B cell (primary cell): ENCODE measurements at regions not wholly inside any gene's neighbourhood (a gene's known extent, or its start where the extent isn't known, plus 50 kb on each side); places are given as distances from the start of the nearest gene placed in this dataset.

Source experiments
- ATAC-seq: fragments of 200-7000 bp; cut with Tn5 transposase; one replicate; pipeline ENCODE4 v1.10.0; 2021; ENCODE audit warnings: low read depth, mild to moderate bottlenecking, moderate number of reproducible peaks, moderate library complexity
- CTCF ChIA-PET: fragments of 350-600 bp; sonication (Branson Sonifier 250); formaldehyde crosslinking; loops from one replicate; lab custom pipeline; 2021; ENCODE audit warnings: antibody characterized with exemption, inconsistent platforms; lab: Charles Lee
- POLR2A ChIA-PET: fragments of 350-600 bp; sonication (Branson Sonifier 250); formaldehyde crosslinking; loops from one replicate; lab custom pipeline; 2021; ENCODE audit warnings: antibody characterized with exemption; lab: Charles Lee
- DNase-seq: peaks from one replicate; pipeline ENCODE4 v3.0.0; 2013
- H2AFZ ChIP-seq: 2 replicates; pipeline ENCODE4 v1.6.1; 2012; ENCODE audit warnings: mild to moderate bottlenecking, low read depth, low read length; ENCODE audit not compliant: insufficient read depth, poor library complexity, severe bottlenecking
- H3K27ac ChIP-seq, 2 donors: 1 replicate in 1 of 2; 2 replicates in 1 of 2; pipeline ENCODE4 v1.5.1; 2012 to 2013; ENCODE audit warnings: low read length in 2 of 2, mild to moderate bottlenecking in 2 of 2, moderate library complexity in 1 of 2
- H3K27me3 ChIP-seq, 4 experiments: fragments of 200-600 bp in 1 of 4; sonication (generic) in 1 of 4; replicated peaks in 1 of 4; 1 replicate in 2 of 4; 2 replicates in 2 of 4; pipeline versions ENCODE4 v1.6.1 to v1.7.0; 2013 to 2016; ENCODE audit warnings: low read length in 3 of 4, mild to moderate bottlenecking in 2 of 4, mixed read lengths in 1 of 4, moderate library complexity in 1 of 4; ENCODE audit not compliant: insufficient read depth in 4 of 4, control insufficient read depth in 3 of 4; ENCODE audit errors: control extremely low read depth in 1 of 4
- H3K36me3 ChIP-seq, 2 experiments: replicated peaks in 1 of 2; 1 replicate in 1 of 2; 2 replicates in 1 of 2; pipeline versions ENCODE4 v1.6.1 to v1.7.1; 2013; ENCODE audit warnings: low read length in 1 of 2; ENCODE audit not compliant: insufficient read depth in 2 of 2, control insufficient read depth in 1 of 2; ENCODE audit errors: control extremely low read depth in 1 of 2, extremely low read depth in 1 of 2
- H3K4me1 ChIP-seq, 2 donors: fragments of 200-600 bp in 1 of 2; sonication (generic) in 1 of 2; 1 replicate in 1 of 2; 2 replicates in 1 of 2; pipeline versions ENCODE4 v1.5.1 to v1.6.1; 2013 to 2017; ENCODE audit warnings: low read length in 2 of 2; ENCODE audit not compliant: control insufficient read depth in 2 of 2, insufficient read depth in 2 of 2
- H3K4me2 ChIP-seq: replicated peaks from 2 replicates; pipeline ENCODE3; 2012; ENCODE audit warnings: mild to moderate bottlenecking, low read depth, low read length; ENCODE audit not compliant: poor library complexity, severe bottlenecking
- H3K4me3 ChIP-seq, 5 experiments: fragments of 200-600 bp in 1 of 5; sonication (generic) in 1 of 5; 1 replicate in 3 of 5; 2 replicates in 2 of 5; pipeline versions ENCODE4 v1.5.1 to v1.7.0; 2011 to 2016; ENCODE audit warnings: low read length in 4 of 5, mild to moderate bottlenecking in 4 of 5, low read depth in 2 of 5, control low read depth in 1 of 5, moderate library complexity in 1 of 5; ENCODE audit not compliant: insufficient read depth in 1 of 5; ENCODE audit errors: control extremely low read depth in 1 of 5, extremely low read depth in 1 of 5
- H3K79me2 ChIP-seq: fragments of 200-600 bp; sonication (generic); one replicate; pipeline ENCODE4 v1.6.0; 2016; ENCODE audit warnings: low read length; ENCODE audit not compliant: control insufficient read depth, insufficient read depth
- H3K9ac ChIP-seq: fragments of 200-600 bp; sonication (generic); 2 replicates; pipeline ENCODE4 v1.6.1; 2017; ENCODE audit warnings: mild to moderate bottlenecking, low read length, moderate library complexity
- H3K9me3 ChIP-seq, 3 donors: one replicate each; pipeline versions ENCODE4 v1.6.1 to v1.7.1; 2013; ENCODE audit warnings: low read length in 2 of 3; ENCODE audit not compliant: control insufficient read depth in 2 of 3, insufficient read depth in 1 of 3; ENCODE audit errors: control extremely low read depth in 1 of 3
- H4K20me1 ChIP-seq: 2 replicates; pipeline ENCODE4 v1.6.0; 2012; ENCODE audit warnings: mild to moderate bottlenecking, low read length; ENCODE audit not compliant: insufficient read depth, control insufficient read depth, poor library complexity, severe bottlenecking
- H3K27ac Mint-ChIP-seq: one replicate; pipeline ENCODE4 v1.8.0; 2021; ENCODE audit warnings: mixed read lengths
- H3K27me3 Mint-ChIP-seq: one replicate; pipeline ENCODE4 v1.8.0; 2021; ENCODE audit warnings: mixed read lengths
- H3K4me1 Mint-ChIP-seq: one replicate; pipeline ENCODE4 v1.8.0; 2021; ENCODE audit warnings: mixed read lengths
- H3K4me3 Mint-ChIP-seq: one replicate; pipeline ENCODE4 v1.8.0; 2021; ENCODE audit warnings: mixed read lengths
- H3K9me3 Mint-ChIP-seq: one replicate; pipeline ENCODE4 v1.8.0; 2022; ENCODE audit warnings: mixed read lengths; ENCODE audit not compliant: insufficient read depth
- CTCF ChIP-seq: fragments of 200-600 bp; IDR thresholded peaks from one replicate; pipeline ENCODE4 v1.8.0; 2022; ENCODE audit warnings: antibody characterized with exemption, mild to moderate bottlenecking
- EZH2 ChIP-seq: IDR thresholded peaks from 2 replicates; pipeline ENCODE4 v1.6.1; 2012; ENCODE audit warnings: borderline replicate concordance, low read depth, mild to moderate bottlenecking, moderate library complexity, low read length; ENCODE audit not compliant: insufficient read depth, poor library complexity, severe bottlenecking
- WGBS: methylation state at CpG from one replicate; pipeline ENCODE4 v1.1.5; 2013; ENCODE audit warnings: missing lambda C conversion rate; ENCODE audit not compliant: insufficient coverage; 5-methylcytosine and 5-hydroxymethylcytosine counted together
- intact Hi-C: fragments of 100-400 bp; cut with micrococcal nuclease; formaldehyde crosslinking; loops from one replicate; pipeline ENCODE4 v1.10.0; 2022

GRCh38 chr2:235378246-235378645 lies 115.6 kb upstream of the AGAP1 start:
- Histone ChIP-seq H3K27ac (no peak overlapping the region), H3K9me3 (no peaks in the 10 kb centered on the region), H2AFZ (no peak overlapping the region), H3K4me1 (no peaks in the 10 kb centered on the region), H3K36me3 (no peaks in the 10 kb centered on the region), H3K9ac (no peak overlapping the region), H3K4me3 (no peak overlapping the region), H3K27me3 (no peaks in the 10 kb centered on the region), H4K20me1 (no peaks in the 10 kb centered on the region), H3K4me2 (no peak overlapping the region), H3K79me2 (no peaks in the 10 kb centered on the region)
- ATAC-seq (no peak), DNase-seq (no peak)
- Mint-ChIP-seq H3K9me3 (no peaks in the 10 kb centered on the region), H3K4me3 (no peak overlapping the region), H3K27ac (no peak overlapping the region), H3K4me1 (no peaks in the 10 kb centered on the region), H3K27me3 (peaks cover 11% of the 10 kb centered on the region)
- POLR2A ChIA-PET = no interaction called here
- CTCF ChIA-PET = no interaction called here
- intact Hi-C loops = no loop called here
- WGBS = 59% methylated on average over 4 of the region's 4 CpGs
- TF ChIP-seq EZH2 = no peak
- no peak for TF ChIP-seq CTCF

- POLR2A ChIA-PET = no interaction called here
- Histone ChIP-seq H3K36me3 (no peaks in the 10 kb centered on the region), H3K4me1 (no peaks in the 10 kb centered on the region), H4K20me1 (no peaks in the 10 kb centered on the region), H3K79me2 (no peaks in the 10 kb centered on the region), H3K9me3 (no peaks in the 10 kb centered on the region), H3K9ac (no peak overlapping the region), H2AFZ (no peak overlapping the region), H3K27me3 (no peaks in the 10 kb centered on the region), H3K27ac (no peak overlapping the region), H3K4me3 (no peak overlapping the region), H3K4me2 (no peak overlapping the region)
- CTCF ChIA-PET = no interaction called here
- DNase-seq (no peak), ATAC-seq (no peak)
- Mint-ChIP-seq H3K27ac (no peak overlapping the region), H3K4me3 (no peak overlapping the region), H3K9me3 (no peaks in the 10 kb centered on the region), H3K27me3 (peaks cover 11% of the 10 kb centered on the region), H3K4me1 (no peaks in the 10 kb centered on the region)
- WGBS = no CpG with 5 or more reads among the region's 4 CpGs
- intact Hi-C loops = no loop called here
- TF ChIP-seq EZH2 (no peak), CTCF (no peak)
Observed at GRCh38 chr2:235378944-235379343, 114.9 kb upstream of the AGAP1 start.
